ENCODE measurements at regions not wholly inside any gene's neighbourhood (a gene's known extent, or its start where the extent isn't known, plus 50 kb on each side); places are given as distances from the start of the nearest gene placed in this dataset.

GRCh38 chr3:35966629-35967464 is 327.5 kb downstream of the ARPP21 start:
- TF ChIP-seq CTCF (IDR thresholded peaks at IDR 0.05; ENCODE audit: borderline replicate concordance, control extremely low read depth, extremely low read depth, insufficient read depth, missing control alignments), result no peak
- no peak for DNase-seq (ENCODE audit: low spot score)
- in situ Hi-C loops (cut with MboI; ENCODE audit: low sequenced_read_pairs, unreplicated experiment), result loop anchor here (25.0 kb wide), 1 partner anchor 745 kb away; no protein-coding TSS in a partner anchor

- in situ Hi-C loops (cut with MboI; ENCODE audit: low sequenced_read_pairs, unreplicated experiment), result loop anchor here (25.0 kb wide), 1 partner anchor 744 kb away; no protein-coding TSS in a partner anchor
- no peak for TF ChIP-seq CTCF (IDR thresholded peaks at IDR 0.05; ENCODE audit: borderline replicate concordance, control extremely low read depth, extremely low read depth, insufficient read depth, missing control alignments)
- no peak for DNase-seq (ENCODE audit: low spot score)
These were observed 328.8 kb downstream of the ARPP21 start for GRCh38 chr3:35968043-35968622.

GRCh38 chr3:35969406-35969805 is 330.1 kb downstream of the ARPP21 start:
- no peak for TF ChIP-seq CTCF (IDR thresholded peaks at IDR 0.05; ENCODE audit: borderline replicate concordance, control extremely low read depth, extremely low read depth, insufficient read depth, missing control alignments)
- in situ Hi-C loops (cut with MboI; ENCODE audit: low sequenced_read_pairs, unreplicated experiment), result loop anchor here (25.0 kb wide), 1 partner anchor 743 kb away; no protein-coding TSS in a partner anchor
- no peak for DNase-seq (ENCODE audit: low spot score)

GRCh38 chr3:35970793-35971192 is 331.5 kb downstream of the ARPP21 start:
- no peak for TF ChIP-seq CTCF (IDR thresholded peaks at IDR 0.05; ENCODE audit: borderline replicate concordance, control extremely low read depth, extremely low read depth, insufficient read depth, missing control alignments)
- in situ Hi-C loops (cut with MboI; ENCODE audit: low sequenced_read_pairs, unreplicated experiment), result loop anchor here (25.0 kb wide), 1 partner anchor 742 kb away; no protein-coding TSS in a partner anchor
- DNase-seq (ENCODE audit: low spot score), result no peak

- no peak for DNase-seq (ENCODE audit: low spot score)
- TF ChIP-seq CTCF (IDR thresholded peaks at IDR 0.05; ENCODE audit: borderline replicate concordance, control extremely low read depth, extremely low read depth, insufficient read depth, missing control alignments), result no peak
- in situ Hi-C loops (cut with MboI; ENCODE audit: low sequenced_read_pairs, unreplicated experiment), result loop anchor here (25.0 kb wide), 1 partner anchor 741 kb away; no protein-coding TSS in a partner anchor
These were observed 332.4 kb downstream of the ARPP21 start for GRCh38 chr3:35971686-35972085.

GRCh38 chr3:35974872-35975271 is 335.5 kb downstream of the ARPP21 start:
- TF ChIP-seq CTCF (IDR thresholded peaks at IDR 0.05; ENCODE audit: borderline replicate concordance, control extremely low read depth, extremely low read depth, insufficient read depth, missing control alignments), result no peak
- no peak for DNase-seq (ENCODE audit: low spot score)
- in situ Hi-C loops (cut with MboI; ENCODE audit: low sequenced_read_pairs, unreplicated experiment), result loop anchor here (25.0 kb wide), 1 partner anchor 737 kb away; no protein-coding TSS in a partner anchor
